WTC11 (cell line): ENCODE measurements at regions not wholly inside any gene's neighbourhood (a gene's known extent, or its start where the extent isn't known, plus 50 kb on each side); places are given as distances from the start of the nearest gene placed in this dataset.

Experiments
- ATAC-seq: fragments of 200-7000 bp; cut with Tn5 transposase; 2 replicates; pipeline ENCODE4 v1.10.0; 2021; ENCODE audit warnings: mild to moderate bottlenecking, moderate library complexity
- CTCF ChIA-PET: fragments of 300-600 bp; sonication (Branson Sonifier 250); formaldehyde crosslinking; loops from one replicate; lab custom pipeline; 2021; ENCODE audit warnings: antibody characterized with exemption; lab: Charles Lee
- POLR2A ChIA-PET: fragments of 350-600 bp; sonication (Branson Sonifier 250); formaldehyde crosslinking; loops from one replicate; lab custom pipeline; 2021; ENCODE audit warnings: antibody characterized with exemption; lab: Charles Lee
- DNase-seq: peaks from one replicate; pipeline ENCODE4 v3.0.0; 2021; ENCODE audit warnings: low spot score
- H3K27ac Mint-ChIP-seq: 2 replicates; pipeline ENCODE4 v1.8.0; 2021; ENCODE audit warnings: mixed read lengths
- H3K27me3 Mint-ChIP-seq: 2 replicates; pipeline ENCODE4 v1.8.0; 2021; ENCODE audit warnings: low read depth, mild to moderate bottlenecking, moderate library complexity, mixed read lengths
- H3K36me3 Mint-ChIP-seq: 2 replicates; pipeline ENCODE4 v1.8.0; 2021; ENCODE audit warnings: mixed read lengths
- H3K4me1 Mint-ChIP-seq: 2 replicates; pipeline ENCODE4 v1.8.0; 2022; ENCODE audit warnings: mixed read lengths
- H3K4me3 Mint-ChIP-seq: 2 replicates; pipeline ENCODE4 v1.8.0; 2021; ENCODE audit warnings: mild to moderate bottlenecking, moderate library complexity, mixed read lengths
- H3K9me3 Mint-ChIP-seq: 2 replicates; pipeline ENCODE4 v1.8.0; 2021; ENCODE audit warnings: mixed read lengths
- AR ChIP-seq: fragments of 250-450 bp; sonication (Bioruptor Pico); IDR thresholded peaks from 2 replicates; pipeline ENCODE4 v1.9.0; 2021; ENCODE audit warnings: mild to moderate bottlenecking
- CBFB ChIP-seq: sonication (generic); formaldehyde crosslinking; IDR thresholded peaks from 2 replicates; pipeline ENCODE4 v1.8.1; 2022; ENCODE audit warnings: mild to moderate bottlenecking, low read depth, missing genetic modification reagents
- CREB1 ChIP-seq: sonication (generic); formaldehyde crosslinking; IDR thresholded peaks from 2 replicates; pipeline ENCODE4 v1.8.0; 2023; ENCODE audit warnings: mild to moderate bottlenecking, missing genetic modification reagents
- ELF4 ChIP-seq: sonication (generic); formaldehyde crosslinking; IDR thresholded peaks from 2 replicates; pipeline ENCODE4 v1.8.1; 2022; ENCODE audit warnings: low read depth, mild to moderate bottlenecking, moderate library complexity, missing genetic modification reagents
- EMX1 ChIP-seq: fragments of 250-450 bp; sonication (Bioruptor Pico); IDR thresholded peaks from 2 replicates; pipeline ENCODE4 v1.8.0; 2021; ENCODE audit warnings: mild to moderate bottlenecking
- FOXK1 ChIP-seq: sonication (generic); formaldehyde crosslinking; IDR thresholded peaks from 2 replicates; pipeline ENCODE4 v1.8.0; 2022; ENCODE audit warnings: mild to moderate bottlenecking, moderate library complexity, missing genetic modification reagents
- GRHL2 ChIP-seq: fragments of 250-450 bp; sonication (Bioruptor Pico); IDR thresholded peaks from 2 replicates; pipeline ENCODE4 v1.8.0; 2022; ENCODE audit warnings: mild to moderate bottlenecking, moderate library complexity; ENCODE audit not compliant: insufficient replicate concordance, severe bottlenecking
- IRF1 ChIP-seq: sonication (generic); formaldehyde crosslinking; IDR thresholded peaks from 2 replicates; pipeline ENCODE4 v1.8.0; 2023; ENCODE audit warnings: missing genetic modification reagents
- KAT7 ChIP-seq: sonication (generic); formaldehyde crosslinking; IDR thresholded peaks from 2 replicates; pipeline ENCODE4 v1.8.1; 2023; ENCODE audit warnings: missing genetic modification reagents, mild to moderate bottlenecking, borderline replicate concordance
- SP1 ChIP-seq: sonication (generic); formaldehyde crosslinking; conservative IDR thresholded peaks from 2 replicates; pipeline ENCODE4 v1.8.1; 2022; ENCODE audit warnings: missing genetic modification reagents
- TP53 ChIP-seq: sonication (generic); formaldehyde crosslinking; IDR thresholded peaks from 2 replicates; pipeline ENCODE4 v1.8.1; 2023; ENCODE audit warnings: mild to moderate bottlenecking, missing genetic modification reagents
- ZBTB21 ChIP-seq: sonication (generic); formaldehyde crosslinking; IDR thresholded peaks from 2 replicates; pipeline ENCODE4 v1.8.1; 2023; ENCODE audit warnings: mild to moderate bottlenecking, missing genetic modification reagents, borderline replicate concordance
- ZBTB43 ChIP-seq: sonication (generic); formaldehyde crosslinking; IDR thresholded peaks from 2 replicates; pipeline ENCODE4 v1.8.1; 2023; ENCODE audit warnings: mild to moderate bottlenecking, missing genetic modification reagents
- ZNF138 ChIP-seq: sonication (generic); formaldehyde crosslinking; conservative IDR thresholded peaks from 2 replicates; pipeline ENCODE4 v1.8.1; 2022; ENCODE audit warnings: mild to moderate bottlenecking, moderate library complexity, missing genetic modification reagents
- ZNF416 ChIP-seq: fragments of 250-450 bp; sonication (Bioruptor Pico); IDR thresholded peaks from 2 replicates; pipeline ENCODE4 v1.9.0; 2021; ENCODE audit warnings: mild to moderate bottlenecking, inconsistent platforms
- TF ChIP-seq, protein P1 (sequence below): sonication (generic); formaldehyde crosslinking; conservative IDR thresholded peaks from 2 replicates; pipeline ENCODE4 v1.8.1; 2023; ENCODE audit warnings: mild to moderate bottlenecking, low read depth, missing genetic modification reagents, moderate library complexity
- TF ChIP-seq, protein P2 (sequence below): sonication (generic); formaldehyde crosslinking; IDR thresholded peaks from 2 replicates; pipeline ENCODE4 v1.8.0; 2022; ENCODE audit warnings: mild to moderate bottlenecking, missing genetic modification reagents
- TF ChIP-seq, protein P3 (sequence below): fragments of 250-450 bp; sonication (Bioruptor Pico); IDR thresholded peaks from 2 replicates; pipeline ENCODE4 v2.1.2; 2022; ENCODE audit warnings: mild to moderate bottlenecking, moderate library complexity
- TF ChIP-seq, protein P4 (sequence below): fragments of 200-600 bp; IDR thresholded peaks from 2 replicates; pipeline ENCODE4 v1.8.0; 2022; ENCODE audit warnings: antibody characterized with exemption

DNA sequence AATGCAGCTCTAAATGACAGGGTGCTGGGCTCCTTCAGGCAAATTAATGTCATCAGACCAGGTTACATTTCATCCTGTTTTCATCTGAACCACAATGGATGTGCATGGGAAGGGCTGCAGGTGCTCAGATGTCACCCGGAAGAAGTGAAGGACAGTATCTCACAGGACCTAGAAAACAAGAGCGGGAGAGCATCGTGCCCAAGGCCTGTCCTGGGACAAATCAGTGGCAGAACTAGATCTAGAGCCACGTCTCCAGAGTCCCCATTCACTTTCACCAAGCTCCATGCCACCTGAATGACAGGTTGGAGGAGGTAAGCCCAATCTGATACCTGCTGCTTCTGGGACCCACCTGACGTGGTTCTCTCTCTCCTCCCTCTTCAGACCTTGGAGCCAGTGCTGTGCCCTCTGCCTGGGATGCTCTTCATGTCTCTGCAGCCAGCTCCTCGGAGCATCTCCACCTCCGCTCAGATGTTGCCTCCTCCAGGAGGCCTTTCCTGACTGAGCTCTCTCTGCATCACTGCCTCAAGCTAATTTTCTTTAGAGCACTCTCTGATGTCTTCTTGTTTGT, 77.3 kb downstream of the CPN2 start (continued):
- TF ChIP-seq TP53 (CRISPR knock-in tag) (no peak), FOXK1 (CRISPR knock-in tag) (no peak), CREB1 (CRISPR knock-in tag) (no peak)

DNA sequence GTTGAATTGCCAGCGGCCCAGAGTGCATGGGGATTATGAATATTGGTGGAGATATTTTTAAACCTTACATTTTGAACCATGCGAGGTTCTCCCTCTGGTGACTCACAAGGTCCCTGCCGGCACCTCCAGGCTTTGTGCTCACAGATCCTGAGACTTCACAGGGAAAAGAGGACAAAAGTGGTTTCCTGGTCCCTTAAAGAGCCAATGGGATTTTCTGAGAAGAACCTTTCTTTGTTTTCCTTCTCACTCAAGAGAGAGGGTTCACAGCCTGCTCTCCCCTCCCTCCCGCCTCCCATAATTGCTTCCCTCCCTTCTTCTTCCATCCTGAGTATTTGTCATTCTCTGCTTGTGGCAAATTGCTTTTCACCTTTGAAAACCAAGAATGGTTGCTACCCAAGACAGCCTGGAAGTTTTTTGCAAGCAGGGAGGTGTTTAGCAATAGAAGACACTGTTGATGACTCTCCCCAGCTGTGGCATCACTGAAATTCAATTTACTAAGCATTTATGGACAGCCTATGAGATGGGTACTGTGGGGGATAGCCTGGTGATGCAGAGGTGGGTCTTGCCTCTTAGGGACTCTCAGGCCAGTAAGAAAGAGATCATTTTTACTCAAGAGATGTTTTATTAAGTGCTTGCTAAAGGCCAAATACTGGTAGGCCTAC, 76.6 kb downstream of the CPN2 start:
- Mint-ChIP-seq H3K36me3 (peaks cover 6% of the 10 kb centered on the region), H3K4me1 (peaks cover 45% of the 10 kb centered on the region), H3K9me3 (peaks cover 6% of the 10 kb centered on the region), H3K27ac (peak overlapping the region; percentile 90), H3K4me3 (peak overlapping the region; percentile 6; the same call in 1 of the 2 replicates), H3K27me3 (no peaks in the 10 kb centered on the region; the same call in 1 of the 2 replicates)
- POLR2A ChIA-PET: interaction anchor here (0.6 kb wide), 1 partner anchor 13 kb away, joined by 3 read pairs; no protein-coding TSS in a partner anchor
- peak; percentile 3 for DNase-seq
- CTCF ChIA-PET: interaction anchor here (1.7 to 1.9 kb wide), 3 partner anchors 13 to 133 kb away, joined by 4 to 8 read pairs (median 4); no protein-coding TSS in a partner anchor
- TF ChIP-seq ELF4 (CRISPR knock-in tag) (no peak), SP1 (CRISPR knock-in tag) (no peak)
- TF ChIP-seq, protein P1, sequence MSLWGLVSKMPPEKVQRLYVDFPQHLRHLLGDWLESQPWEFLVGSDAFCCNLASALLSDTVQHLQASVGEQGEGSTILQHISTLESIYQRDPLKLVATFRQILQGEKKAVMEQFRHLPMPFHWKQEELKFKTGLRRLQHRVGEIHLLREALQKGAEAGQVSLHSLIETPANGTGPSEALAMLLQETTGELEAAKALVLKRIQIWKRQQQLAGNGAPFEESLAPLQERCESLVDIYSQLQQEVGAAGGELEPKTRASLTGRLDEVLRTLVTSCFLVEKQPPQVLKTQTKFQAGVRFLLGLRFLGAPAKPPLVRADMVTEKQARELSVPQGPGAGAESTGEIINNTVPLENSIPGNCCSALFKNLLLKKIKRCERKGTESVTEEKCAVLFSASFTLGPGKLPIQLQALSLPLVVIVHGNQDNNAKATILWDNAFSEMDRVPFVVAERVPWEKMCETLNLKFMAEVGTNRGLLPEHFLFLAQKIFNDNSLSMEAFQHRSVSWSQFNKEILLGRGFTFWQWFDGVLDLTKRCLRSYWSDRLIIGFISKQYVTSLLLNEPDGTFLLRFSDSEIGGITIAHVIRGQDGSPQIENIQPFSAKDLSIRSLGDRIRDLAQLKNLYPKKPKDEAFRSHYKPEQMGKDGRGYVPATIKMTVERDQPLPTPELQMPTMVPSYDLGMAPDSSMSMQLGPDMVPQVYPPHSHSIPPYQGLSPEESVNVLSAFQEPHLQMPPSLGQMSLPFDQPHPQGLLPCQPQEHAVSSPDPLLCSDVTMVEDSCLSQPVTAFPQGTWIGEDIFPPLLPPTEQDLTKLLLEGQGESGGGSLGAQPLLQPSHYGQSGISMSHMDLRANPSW (CRISPR knock-in tag): no peak
- no peak for ATAC-seq

DNA sequence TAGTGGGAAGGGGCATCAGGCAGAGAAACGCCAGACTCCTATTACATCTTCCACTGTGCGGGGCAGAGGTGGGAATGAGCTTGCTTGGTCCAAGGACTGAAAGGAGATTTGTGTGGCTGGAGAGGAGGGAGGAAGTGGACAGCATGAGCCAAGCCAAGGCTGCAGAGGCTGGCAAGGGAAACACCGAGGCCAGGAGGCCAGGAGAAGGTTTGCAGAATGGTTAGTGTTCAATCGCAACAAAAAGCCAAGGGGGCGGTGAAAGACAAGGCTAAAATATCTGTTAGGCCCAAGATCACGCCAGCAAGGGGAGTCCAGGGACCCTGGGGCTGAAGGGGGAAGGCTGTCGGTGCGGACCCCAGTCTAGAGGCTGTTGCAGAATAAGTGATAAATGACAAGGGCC, 75.8 kb downstream of the CPN2 start:
- ChIA-PET CTCF (interaction anchor here (0.6 to 1.8 kb wide), 3 partner anchors 40 to 134 kb away, joined by 3 to 4 read pairs (median 3); no protein-coding TSS in a partner anchor), POLR2A (interaction anchor here (0.5 to 0.6 kb wide), 3 partner anchors 13 to 459 kb away, joined by 3 read pairs; no protein-coding TSS in a partner anchor)
- peak overlapping the region; percentile 6 for H3K4me3 Mint-ChIP-seq
- DNase-seq (peak; percentile 8), ATAC-seq (no peak)
- H3K27me3 Mint-ChIP-seq: no peaks in the 10 kb centered on the region; the same call in 1 of the 2 replicates
- H3K9me3 Mint-ChIP-seq: peaks cover 6% of the 10 kb centered on the region
- H3K27ac Mint-ChIP-seq: peak overlapping the region; percentile 90
- peaks cover 6% of the 10 kb centered on the region for H3K36me3 Mint-ChIP-seq
- H3K4me1 Mint-ChIP-seq: peaks cover 42% of the 10 kb centered on the region
- TF ChIP-seq FOXK1 (CRISPR knock-in tag): no peak
- no peak for TF ChIP-seq ZNF416 (CRISPR knock-in tag)
- TF ChIP-seq, protein P2, sequence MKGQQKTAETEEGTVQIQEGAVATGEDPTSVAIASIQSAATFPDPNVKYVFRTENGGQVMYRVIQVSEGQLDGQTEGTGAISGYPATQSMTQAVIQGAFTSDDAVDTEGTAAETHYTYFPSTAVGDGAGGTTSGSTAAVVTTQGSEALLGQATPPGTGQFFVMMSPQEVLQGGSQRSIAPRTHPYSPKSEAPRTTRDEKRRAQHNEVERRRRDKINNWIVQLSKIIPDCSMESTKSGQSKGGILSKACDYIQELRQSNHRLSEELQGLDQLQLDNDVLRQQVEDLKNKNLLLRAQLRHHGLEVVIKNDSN: no peak
- no peak for TF ChIP-seq SP1 (CRISPR knock-in tag)
- no peak for TF ChIP-seq ZNF138 (CRISPR knock-in tag)
- TF ChIP-seq GRHL2 (CRISPR knock-in tag): no peak
- no peak for TF ChIP-seq ZBTB43 (CRISPR knock-in tag)
- TF ChIP-seq ZBTB21: no peak
- no peak for TF ChIP-seq CREB1 (CRISPR knock-in tag)
- TF ChIP-seq EMX1 (CRISPR knock-in tag): no peak
- TF ChIP-seq KAT7 (CRISPR knock-in tag): no peak
- no peak for TF ChIP-seq CBFB (CRISPR knock-in tag)
- TF ChIP-seq, protein P3, sequence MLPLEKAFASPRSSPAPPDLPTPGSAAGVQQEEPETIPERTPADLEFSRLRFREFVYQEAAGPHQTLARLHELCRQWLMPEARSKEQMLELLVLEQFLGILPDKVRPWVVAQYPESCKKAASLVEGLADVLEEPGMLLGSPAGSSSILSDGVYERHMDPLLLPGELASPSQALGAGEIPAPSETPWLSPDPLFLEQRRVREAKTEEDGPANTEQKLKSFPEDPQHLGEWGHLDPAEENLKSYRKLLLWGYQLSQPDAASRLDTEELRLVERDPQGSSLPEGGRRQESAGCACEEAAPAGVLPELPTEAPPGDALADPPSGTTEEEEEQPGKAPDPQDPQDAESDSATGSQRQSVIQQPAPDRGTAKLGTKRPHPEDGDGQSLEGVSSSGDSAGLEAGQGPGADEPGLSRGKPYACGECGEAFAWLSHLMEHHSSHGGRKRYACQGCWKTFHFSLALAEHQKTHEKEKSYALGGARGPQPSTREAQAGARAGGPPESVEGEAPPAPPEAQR (CRISPR knock-in tag): no peak
- TF ChIP-seq, protein P4, sequence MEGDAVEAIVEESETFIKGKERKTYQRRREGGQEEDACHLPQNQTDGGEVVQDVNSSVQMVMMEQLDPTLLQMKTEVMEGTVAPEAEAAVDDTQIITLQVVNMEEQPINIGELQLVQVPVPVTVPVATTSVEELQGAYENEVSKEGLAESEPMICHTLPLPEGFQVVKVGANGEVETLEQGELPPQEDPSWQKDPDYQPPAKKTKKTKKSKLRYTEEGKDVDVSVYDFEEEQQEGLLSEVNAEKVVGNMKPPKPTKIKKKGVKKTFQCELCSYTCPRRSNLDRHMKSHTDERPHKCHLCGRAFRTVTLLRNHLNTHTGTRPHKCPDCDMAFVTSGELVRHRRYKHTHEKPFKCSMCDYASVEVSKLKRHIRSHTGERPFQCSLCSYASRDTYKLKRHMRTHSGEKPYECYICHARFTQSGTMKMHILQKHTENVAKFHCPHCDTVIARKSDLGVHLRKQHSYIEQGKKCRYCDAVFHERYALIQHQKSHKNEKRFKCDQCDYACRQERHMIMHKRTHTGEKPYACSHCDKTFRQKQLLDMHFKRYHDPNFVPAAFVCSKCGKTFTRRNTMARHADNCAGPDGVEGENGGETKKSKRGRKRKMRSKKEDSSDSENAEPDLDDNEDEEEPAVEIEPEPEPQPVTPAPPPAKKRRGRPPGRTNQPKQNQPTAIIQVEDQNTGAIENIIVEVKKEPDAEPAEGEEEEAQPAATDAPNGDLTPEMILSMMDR: no peak
- TF ChIP-seq AR (CRISPR knock-in tag): no peak
- TF ChIP-seq IRF1 (CRISPR knock-in tag): no peak
